SKM-1 treated with dmso at 0.1 percent for 144 hours (cell line): ENCODE measurements at regions not wholly inside any gene's neighbourhood (a gene's known extent, or its start where the extent isn't known, plus 50 kb on each side); places are given as distances from the start of the nearest gene placed in this dataset.
"Not testable (repeated sequence)": the region's sequence is repeated elsewhere in the genome, so short reads cannot be mapped to it uniquely, and the experiment has no call there.

ENCODE experiments used
- DNase-seq: peaks from one replicate; lab custom pipeline; 2025; ENCODE audit not compliant: unreplicated experiment; lab: John Stamatoyannopoulos, UW

DNA sequence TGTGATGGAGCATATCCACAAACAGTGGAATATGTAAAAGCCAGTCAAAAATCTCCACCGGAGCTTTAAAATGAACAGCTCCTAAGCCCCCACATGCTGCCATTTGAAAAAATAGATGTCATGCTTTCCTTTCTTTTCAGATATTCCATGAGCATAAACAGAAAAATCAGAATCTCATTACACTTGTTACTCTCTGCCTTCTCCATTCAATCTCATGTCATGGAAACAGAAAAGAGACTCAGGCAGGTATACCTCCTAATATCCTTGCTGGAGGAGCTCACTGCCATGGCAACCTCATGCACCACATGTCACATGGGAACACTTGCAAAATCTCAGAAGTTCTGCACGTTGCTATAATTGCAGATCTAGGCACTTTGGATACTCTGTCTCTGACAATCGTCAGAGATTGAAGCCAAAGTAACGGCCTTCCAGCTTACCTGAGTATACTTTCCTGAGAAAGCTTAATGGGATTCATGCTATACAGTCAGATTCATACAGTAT lies 317.0 kb upstream of the ADAMTS9 start:
- DNase-seq = no peak

GRCh38 chr3:65004306-65004705 lies 316.5 kb upstream of the ADAMTS9 start:
- DNase-seq = no peak

DNA sequence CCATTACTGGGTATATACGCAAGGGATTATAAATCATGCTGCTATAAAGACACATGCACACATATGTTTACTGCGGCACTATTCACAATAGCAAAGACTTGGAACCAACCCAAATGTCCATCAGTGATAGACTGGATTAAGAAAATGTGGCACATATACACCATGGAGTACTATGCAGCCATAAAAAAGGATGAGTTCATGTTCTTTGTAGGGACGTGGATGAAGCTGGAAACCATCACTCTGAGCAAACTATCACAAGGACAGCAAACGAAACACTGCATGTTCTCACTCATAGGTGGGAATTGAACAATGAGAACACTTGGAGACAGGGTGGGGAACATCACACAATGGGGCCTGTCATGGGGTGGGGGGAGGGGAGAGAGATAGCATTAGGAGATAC lies 313.3 kb upstream of the ADAMTS9 start:
- DNase-seq = not testable (repeated sequence)

GRCh38 chr3:64998317-64998716 lies 310.5 kb upstream of the ADAMTS9 start:
- DNase-seq = no peak

GRCh38 chr3:64995857-64996551 lies 308.2 kb upstream of the ADAMTS9 start:
- no peak for DNase-seq

GRCh38 chr3:64993781-64994180 lies 306.0 kb upstream of the ADAMTS9 start:
- DNase-seq = no peak

DNA sequence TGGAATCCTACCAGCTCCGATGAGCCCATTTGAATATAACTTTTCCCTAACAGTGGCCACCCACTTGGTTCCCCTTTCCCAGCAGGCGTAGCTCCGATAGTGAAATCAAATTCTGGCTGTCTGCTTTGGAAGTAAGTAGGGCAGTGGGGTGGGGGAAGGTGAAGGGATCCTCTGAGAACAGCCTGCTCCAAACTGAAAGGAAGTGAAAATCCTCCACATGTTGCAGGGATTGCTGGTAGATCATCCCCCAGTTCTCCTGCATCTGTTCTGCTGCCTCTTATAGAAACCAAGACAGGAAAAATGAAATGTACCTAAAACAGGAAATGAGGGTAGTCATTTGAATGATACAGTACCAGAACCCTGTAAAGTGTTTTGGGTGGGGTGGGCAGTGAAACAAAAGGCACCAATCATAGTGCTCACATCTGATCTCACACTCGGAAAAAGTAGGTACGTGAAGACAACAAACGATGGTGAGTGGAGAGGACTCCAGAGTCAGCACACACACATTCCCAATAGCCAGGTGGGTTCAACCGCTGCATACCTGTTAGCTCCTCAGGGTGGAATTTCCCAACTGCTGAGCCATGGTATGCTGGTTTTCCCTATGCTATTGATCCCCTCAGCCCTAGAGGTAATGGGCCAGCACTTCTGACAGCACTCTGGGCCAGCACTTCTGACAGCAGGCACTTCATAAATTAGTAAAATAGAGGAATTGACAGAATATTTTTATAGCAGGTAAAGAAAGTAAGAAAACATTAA lies 304.9 kb upstream of the ADAMTS9 start:
- no peak for DNase-seq

GRCh38 chr3:64988188-64988587 lies 300.4 kb upstream of the ADAMTS9 start:
- no peak for DNase-seq

DNA sequence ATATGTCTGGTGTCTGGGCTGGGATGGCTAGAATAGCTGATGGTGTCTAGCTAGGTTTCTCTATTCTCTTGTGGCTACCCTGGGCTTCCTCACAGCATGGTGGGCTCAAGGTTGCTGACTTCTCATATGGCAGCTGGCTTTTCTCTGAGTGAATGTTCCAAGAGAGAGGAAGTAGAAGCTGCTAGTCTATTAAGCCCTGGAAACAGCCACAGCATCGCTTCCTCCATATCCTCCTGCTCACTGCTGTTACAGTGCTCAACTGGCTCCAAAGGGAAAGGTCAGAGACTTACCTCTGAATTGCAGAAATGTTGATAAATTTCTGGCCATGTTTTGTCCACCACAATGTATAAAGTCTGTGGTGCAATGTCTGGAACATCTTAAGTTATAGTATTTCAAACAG lies 299.9 kb upstream of the ADAMTS9 start:
- no peak for DNase-seq

DNA sequence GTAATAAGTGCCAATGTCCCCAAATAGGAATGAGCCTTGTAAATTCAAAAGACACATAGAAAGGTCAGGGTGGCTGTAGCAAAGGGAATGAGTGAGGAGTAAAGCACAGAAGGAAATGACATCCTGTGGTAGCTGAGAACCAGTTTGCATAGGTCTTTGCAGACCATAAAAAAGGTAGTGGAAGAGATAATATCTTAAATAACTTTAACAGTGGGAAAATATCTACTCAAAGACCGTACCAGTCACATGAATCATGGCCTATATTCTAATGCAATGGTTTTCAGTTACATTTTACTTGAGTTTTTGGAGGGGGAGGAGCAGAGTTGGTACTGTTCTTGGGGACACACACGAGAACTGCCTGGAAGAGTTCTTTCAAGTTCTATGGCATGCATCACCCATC lies 297.3 kb upstream of the ADAMTS9 start:
- DNase-seq = no peak

GRCh38 chr3:64983583-64984359 lies 296.0 kb upstream of the ADAMTS9 start:
- no peak for DNase-seq

DNA sequence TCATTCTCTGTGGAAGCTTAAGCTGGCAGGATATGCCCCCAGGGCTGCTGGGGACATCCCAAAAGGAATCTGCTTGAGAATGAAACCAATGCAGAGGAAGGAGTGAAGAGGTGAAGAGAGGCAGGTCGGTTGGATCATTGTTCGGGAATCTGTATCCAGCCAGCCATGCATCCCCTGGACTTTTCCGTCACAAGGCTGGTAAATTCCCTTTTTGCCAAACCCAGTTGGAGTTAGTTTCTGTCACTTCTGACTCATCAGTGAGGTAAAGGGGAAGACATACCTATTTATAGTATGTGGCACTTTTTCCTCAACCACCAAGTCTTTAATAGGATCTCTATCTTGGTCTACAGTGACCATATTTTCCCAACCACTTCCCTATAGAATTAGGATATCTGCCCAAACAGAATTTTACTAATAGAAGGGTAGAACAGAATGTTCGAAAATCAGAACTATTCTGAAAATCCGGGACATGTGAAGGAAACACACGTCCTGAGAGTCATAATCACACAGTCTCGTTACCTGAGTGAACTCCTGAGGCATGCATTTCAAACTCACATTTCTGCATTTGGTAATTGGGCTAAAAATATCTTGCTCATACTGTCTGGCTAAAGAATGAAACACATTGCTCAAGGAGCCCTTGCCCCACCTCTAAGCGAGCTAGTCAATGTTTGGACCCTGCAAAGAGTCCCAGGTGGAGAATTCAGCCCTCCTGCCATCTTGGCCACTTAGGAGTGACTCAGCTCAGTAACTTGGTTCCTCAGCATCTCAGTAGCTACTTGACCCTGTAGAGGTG lies 289.7 kb upstream of the ADAMTS9 start:
- DNase-seq = no peak

- DNase-seq = no peak
These were observed 288.7 kb upstream of the ADAMTS9 start for GRCh38 chr3:64976456-64976855.

GRCh38 chr3:64975147-64975546 lies 287.3 kb upstream of the ADAMTS9 start:
- DNase-seq = no peak

- DNase-seq = no peak
These were observed 286.6 kb upstream of the ADAMTS9 start for GRCh38 chr3:64974401-64974800.

- DNase-seq = peak; percentile 12
These were observed 285.0 kb upstream of the ADAMTS9 start for GRCh38 chr3:64972793-64973192.

DNA sequence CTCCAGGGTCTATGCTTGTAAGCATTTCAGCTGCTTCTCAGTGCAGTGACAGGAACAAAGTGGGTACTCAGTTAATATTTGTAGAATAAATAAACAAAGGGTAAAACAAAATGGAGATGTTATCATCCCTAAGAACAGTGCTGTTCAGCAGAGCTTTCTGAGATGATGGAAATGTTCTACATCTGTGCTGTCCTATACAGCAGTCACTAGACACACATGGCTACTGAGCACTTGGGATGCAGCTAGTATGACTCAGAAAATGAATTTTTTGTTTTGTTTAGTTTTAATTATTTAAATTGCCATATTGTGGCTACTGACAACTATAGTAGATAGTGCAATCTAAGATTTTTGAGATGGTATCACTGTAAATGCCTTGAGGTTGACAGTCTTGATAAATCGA lies 283.8 kb upstream of the ADAMTS9 start:
- no peak for DNase-seq

DNA sequence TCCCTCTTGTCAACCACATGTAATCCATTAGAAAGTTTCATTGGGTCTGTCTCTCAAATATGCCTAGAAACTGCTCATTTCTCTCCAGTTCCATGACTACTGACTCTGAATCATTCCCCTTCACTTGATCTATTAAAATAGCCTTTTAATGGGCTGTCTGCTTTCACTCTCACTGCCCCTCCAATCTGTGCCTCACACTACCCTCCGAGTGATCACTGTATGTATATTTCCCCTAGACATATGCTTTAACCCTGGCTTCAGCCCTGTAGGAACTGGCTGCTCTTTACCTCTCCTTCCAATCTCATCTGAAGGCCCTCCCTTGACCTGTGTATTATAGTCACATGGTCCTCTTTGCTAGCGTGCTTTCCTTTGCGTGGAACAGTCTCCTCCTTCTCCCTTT lies 282.8 kb upstream of the ADAMTS9 start:
- no peak for DNase-seq

DNA sequence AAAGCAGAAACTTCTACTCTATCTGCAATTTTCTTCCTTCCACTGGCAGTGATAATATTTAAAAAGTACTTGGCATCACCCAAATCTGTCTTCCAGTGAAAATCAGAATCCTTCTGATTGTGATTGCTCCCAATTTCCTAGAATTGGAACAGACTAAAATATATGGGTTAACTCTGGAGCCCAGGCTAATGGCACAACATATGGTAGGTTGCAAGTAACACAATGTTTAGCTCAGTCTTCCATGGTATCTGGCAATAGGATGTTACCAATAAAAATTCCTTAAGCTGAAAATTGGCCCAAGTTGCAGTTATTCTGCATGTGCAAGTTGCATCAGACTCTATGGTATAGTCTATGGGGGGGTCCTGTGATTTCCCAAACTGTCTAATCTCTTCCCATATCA lies 273.5 kb upstream of the ADAMTS9 start:
- DNase-seq = no peak

DNA sequence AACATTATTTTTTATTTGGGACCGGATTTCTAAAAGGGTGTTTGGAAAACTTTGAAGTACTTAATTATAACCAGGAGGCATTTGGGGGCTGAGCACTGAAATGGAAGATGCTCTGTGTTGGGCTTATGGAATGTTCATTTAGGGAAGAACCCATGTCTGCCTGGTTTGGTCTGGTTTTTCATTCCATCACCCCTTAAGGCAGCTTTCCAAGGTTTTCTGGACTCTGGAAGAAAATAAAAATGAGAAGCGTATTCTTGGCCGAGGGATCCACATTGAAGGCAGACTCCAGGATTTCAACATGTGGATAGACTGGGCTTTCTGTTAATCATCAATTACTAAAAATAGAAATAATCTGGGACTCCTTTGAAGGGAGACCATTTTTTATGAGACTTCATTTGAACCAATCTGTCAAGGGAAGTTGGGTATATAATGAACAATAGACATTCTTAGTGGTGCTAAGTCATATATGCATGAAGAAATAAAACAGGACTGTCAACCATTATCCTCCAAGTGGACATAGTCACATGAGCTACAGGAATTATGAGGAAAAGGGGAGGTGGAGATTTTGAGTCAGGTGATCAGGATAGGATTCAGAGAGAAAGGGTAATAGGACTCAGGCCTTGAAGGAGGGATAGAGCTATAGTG lies 270.5 kb upstream of the ADAMTS9 start:
- no peak for DNase-seq
